Loucy (cell line): ENCODE measurements at regions not wholly inside any gene's neighbourhood (a gene's known extent, or its start where the extent isn't known, plus 50 kb on each side); places are given as distances from the start of the nearest gene placed in this dataset.

Source experiments
- H2AFZ ChIP-seq: fragments of 200-600 bp; sonication (generic); 2 replicates; pipeline ENCODE4 v1.6.0; 2016; ENCODE audit warnings: antibody characterized with exemption, mild to moderate bottlenecking, low read length, moderate library complexity
- H3F3A ChIP-seq: fragments of 200-600 bp; 2 replicates; pipeline ENCODE4 v1.6.0; 2016; ENCODE audit warnings: antibody characterized with exemption, low read depth, mild to moderate bottlenecking
- H3K27me3 ChIP-seq: fragments of 200-600 bp; sonication (generic); 2 replicates; pipeline ENCODE4 v1.6.1; 2014; ENCODE audit warnings: low read length, mild to moderate bottlenecking; ENCODE audit not compliant: insufficient read depth, poor library complexity, severe bottlenecking
- H3K36me3 ChIP-seq: fragments of 200-600 bp; sonication (generic); 2 replicates; pipeline ENCODE4 v1.6.1; 2016; ENCODE audit warnings: low read length; ENCODE audit not compliant: insufficient read depth
- H3K4me1 ChIP-seq: fragments of 200-600 bp; sonication (generic); 2 replicates; pipeline ENCODE4 v1.5.1; 2014; ENCODE audit warnings: low read length, mild to moderate bottlenecking; ENCODE audit not compliant: insufficient read depth, poor library complexity, severe bottlenecking
- H3K4me2 ChIP-seq: fragments of 200-600 bp; sonication (generic); 2 replicates; pipeline ENCODE4 v1.6.0; 2014; ENCODE audit warnings: antibody characterized with exemption, low read length, low read depth, mild to moderate bottlenecking; ENCODE audit not compliant: poor library complexity, severe bottlenecking
- H3K4me3 ChIP-seq: fragments of 200-600 bp; sonication (generic); 2 replicates; pipeline ENCODE4 v1.5.1; 2014; ENCODE audit warnings: low read length, mild to moderate bottlenecking, mixed read lengths; ENCODE audit not compliant: poor library complexity, severe bottlenecking
- H3K79me2 ChIP-seq: fragments of 200-600 bp; sonication (generic); 2 replicates; pipeline ENCODE4 v1.6.1; 2014; ENCODE audit warnings: low read length; ENCODE audit not compliant: insufficient read depth
- H3K9ac ChIP-seq: fragments of 200-600 bp; sonication (generic); 2 replicates; pipeline ENCODE4 v1.6.0; 2014; ENCODE audit warnings: mild to moderate bottlenecking, low read depth, low read length, moderate library complexity; ENCODE audit not compliant: poor library complexity, severe bottlenecking
- H3K9me2 ChIP-seq: fragments of 200-600 bp; sonication (generic); replicated peaks from 2 replicates; pipeline ENCODE4 v1.6.1; 2016; ENCODE audit warnings: low read depth, low read length, mixed read lengths
- H3K9me3 ChIP-seq: fragments of 200-600 bp; sonication (generic); 2 replicates; pipeline ENCODE4 v1.6.1; 2014; ENCODE audit warnings: mild to moderate bottlenecking, antibody characterized with exemption, low read length, low read depth; ENCODE audit not compliant: insufficient read depth
- H4K20me1 ChIP-seq: fragments of 200-600 bp; sonication (generic); 2 replicates; pipeline ENCODE4 v1.6.0; 2014; ENCODE audit warnings: antibody characterized with exemption, low read length, mild to moderate bottlenecking; ENCODE audit not compliant: insufficient read depth, poor library complexity, severe bottlenecking
- CTCF ChIP-seq: fragments of 200-600 bp; sonication (generic); conservative IDR thresholded peaks from 2 replicates; pipeline ENCODE4 v1.5.1; 2014; ENCODE audit warnings: mild to moderate bottlenecking, antibody characterized with exemption, low read length
- EZH2phosphoT487 ChIP-seq: fragments of 200-600 bp; IDR thresholded peaks from 2 replicates; pipeline ENCODE4 v1.6.1; 2018; ENCODE audit warnings: antibody characterized with exemption, mild to moderate bottlenecking, moderate library complexity, borderline replicate concordance

GRCh38 chr11:26276798-26277424 lies 55.0 kb upstream of the ANO3 start:
- H3K9me2 ChIP-seq, result no peaks in the 10 kb centered on the region

GRCh38 chr11:26278354-26278753 lies 53.6 kb upstream of the ANO3 start:
- Histone ChIP-seq H3K4me2 (no peak overlapping the region), H3F3A (no peaks in the 10 kb centered on the region), H3K4me3 (no peak overlapping the region), H3K36me3 (no peaks in the 10 kb centered on the region), H3K27me3 (no peaks in the 10 kb centered on the region), H3K9me3 (no peaks in the 10 kb centered on the region), H3K79me2 (no peaks in the 10 kb centered on the region), H3K4me1 (no peaks in the 10 kb centered on the region), H3K9me2 (no peaks in the 10 kb centered on the region), H2AFZ (no peak overlapping the region), H4K20me1 (no peaks in the 10 kb centered on the region), H3K9ac (no peak overlapping the region)
- TF ChIP-seq EZH2phosphoT487 (no peak), CTCF (peak; percentile 45)

More at GRCh38 chr11:26276798-26277424, 55.0 kb upstream of the ANO3 start:
- no peaks in the 10 kb centered on the region for H4K20me1 ChIP-seq
- H3K79me2 ChIP-seq, result no peaks in the 10 kb centered on the region
- no peaks in the 10 kb centered on the region for H3K4me1 ChIP-seq
- H3K4me2 ChIP-seq, result no peak overlapping the region
- no peak overlapping the region for H3K9ac ChIP-seq
- no peaks in the 10 kb centered on the region for H3K36me3 ChIP-seq
- no peaks in the 10 kb centered on the region for H3K9me3 ChIP-seq
- H3F3A ChIP-seq, result no peaks in the 10 kb centered on the region
- H3K4me3 ChIP-seq, result no peak overlapping the region
- H3K27me3 ChIP-seq, result no peaks in the 10 kb centered on the region
- 0 out of 2 replicates have a peak overlapping the region, but pooled peaks have one; percentile 3 for H2AFZ ChIP-seq
- TF ChIP-seq EZH2phosphoT487, result no peak
- peak; percentile 99 for TF ChIP-seq CTCF
